HEK293 (cell line): ENCODE measurements at regions not wholly inside any gene's neighbourhood (a gene's known extent, or its start where the extent isn't known, plus 50 kb on each side); places are given as distances from the start of the nearest gene placed in this dataset.

Experiments used
- CTCF ChIP-seq: fragments of 450-650 bp; formaldehyde crosslinking; IDR thresholded peaks from 2 replicates; pipeline ENCODE4 v1.5.1; 2016; ENCODE audit warnings: missing biosample characterization, missing genetic modification characterization
- HOXA7 ChIP-seq: sonication (generic); formaldehyde crosslinking; IDR thresholded peaks from 2 replicates; pipeline ENCODE4 v1.8.1; 2022; ENCODE audit warnings: missing genetic modification reagents, borderline replicate concordance
- OSR2 ChIP-seq: fragments of 450-650 bp; formaldehyde crosslinking; IDR thresholded peaks from 2 replicates; pipeline ENCODE4 v1.5.1; 2016; ENCODE audit warnings: missing biosample characterization, missing genetic modification characterization
- REST ChIP-seq: fragments of 450-650 bp; formaldehyde crosslinking; IDR thresholded peaks from 2 replicates; pipeline ENCODE4 v1.5.1; 2016; ENCODE audit warnings: missing biosample characterization, missing genetic modification characterization
- SP2 ChIP-seq: fragments of 450-650 bp; formaldehyde crosslinking; IDR thresholded peaks from 2 replicates; pipeline ENCODE4 v1.5.1; 2016; ENCODE audit warnings: missing biosample characterization, missing genetic modification characterization
- TSHZ1 ChIP-seq: fragments of 450-650 bp; formaldehyde crosslinking; IDR thresholded peaks from 2 replicates; pipeline ENCODE4 v1.5.1; 2016; ENCODE audit warnings: missing biosample characterization, missing genetic modification characterization, borderline replicate concordance
- ZNF155 ChIP-seq: fragments of 450-650 bp; formaldehyde crosslinking; IDR thresholded peaks from 2 replicates; pipeline ENCODE4 v1.5.1; 2016; ENCODE audit warnings: missing biosample characterization, missing genetic modification characterization
- ZNF211 ChIP-seq: fragments of 450-650 bp; formaldehyde crosslinking; IDR thresholded peaks from 2 replicates; pipeline ENCODE4 v1.5.1; 2016; ENCODE audit warnings: low read depth, missing biosample characterization, missing genetic modification characterization
- ZNF248 ChIP-seq: fragments of 450-650 bp; formaldehyde crosslinking; IDR thresholded peaks from 2 replicates; pipeline ENCODE4 v1.5.1; 2017; ENCODE audit warnings: missing biosample characterization, missing genetic modification characterization
- ZNF639 ChIP-seq: fragments of 450-650 bp; formaldehyde crosslinking; IDR thresholded peaks from 2 replicates; pipeline ENCODE4 v1.5.1; 2016; ENCODE audit warnings: missing biosample characterization, missing genetic modification characterization

- no peak for TF ChIP-seq TSHZ1 (tag by site-specific recombination)
- TF ChIP-seq CTCF, result no peak
- no peak for TF ChIP-seq ZNF248 (tag by site-specific recombination)
- no peak for TF ChIP-seq ZNF639 (tag by site-specific recombination)
- no peak for TF ChIP-seq ZNF211 (tag by site-specific recombination)
- no peak for TF ChIP-seq REST
- TF ChIP-seq ZNF155, result no peak
- no peak for TF ChIP-seq SP2 (tag by site-specific recombination)
- no peak for TF ChIP-seq OSR2
- TF ChIP-seq HOXA7 (CRISPR knock-in tag), result no peak
These were observed 497.2 kb upstream of the DEPDC1 start for GRCh38 chr1:68994096-68994495.
